ENCODE measurements at regions not wholly inside any gene's neighbourhood (a gene's known extent, or its start where the extent isn't known, plus 50 kb on each side); places are given as distances from the start of the nearest gene placed in this dataset.

GRCh38 chr1:55585402-55585792 lies 370.2 kb upstream of the USP24 start:
- Mint-ChIP-seq H3K9me3 (no peaks in the 10 kb centered on the region), H3K27ac (no peak overlapping the region), H3K4me3 (no peak overlapping the region), H3K27me3 (ENCODE audit: low read depth) (no peaks in the 10 kb centered on the region), H3K4me1 (ENCODE audit: low read depth) (no peaks in the 10 kb centered on the region), H3K36me3 (ENCODE audit: low read depth) (no peaks in the 10 kb centered on the region)
- DNase-seq (ENCODE audit: low spot score), result no peak

DNA sequence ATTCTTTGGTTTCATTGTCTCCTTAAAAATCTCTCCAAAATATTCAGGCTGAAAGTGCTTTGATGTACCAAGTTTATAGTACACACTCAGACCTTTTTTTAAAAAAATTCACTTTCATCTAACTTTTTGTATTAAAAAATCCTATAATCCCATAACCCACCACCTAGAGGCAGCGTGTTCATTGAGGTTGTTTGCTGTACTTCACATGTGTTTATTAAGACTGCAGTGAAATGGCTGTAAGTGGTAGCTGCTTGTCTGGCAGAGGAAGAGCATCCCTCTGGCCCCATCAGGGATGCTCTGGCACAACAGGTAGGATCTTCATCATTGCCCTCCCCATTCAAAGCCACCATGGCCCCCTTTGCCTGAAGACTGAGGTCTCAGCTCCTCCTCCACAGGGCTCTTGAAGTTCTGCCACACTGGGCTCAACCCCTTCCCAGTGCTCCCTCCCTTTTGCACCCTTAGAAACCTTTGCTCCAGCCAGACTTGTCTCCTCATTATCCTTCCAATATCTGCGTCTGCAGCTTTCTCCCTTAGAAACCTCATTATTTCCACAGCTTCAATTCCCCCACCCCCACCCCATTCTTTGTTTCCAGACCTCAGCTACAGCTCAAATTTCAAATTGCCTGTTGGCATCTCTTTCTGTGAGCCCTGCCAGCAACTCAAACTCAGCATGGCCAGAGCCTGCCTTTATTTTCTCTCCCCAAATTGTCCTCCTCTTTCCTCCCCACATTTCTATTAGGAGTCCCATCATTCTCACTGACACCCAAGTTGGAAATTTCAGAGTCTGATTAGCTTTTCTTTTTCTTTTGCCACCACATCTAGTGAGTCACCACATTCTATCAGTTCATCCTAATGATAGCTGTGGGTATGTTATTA lies 369.6 kb upstream of the USP24 start:
- H3K4me3 Mint-ChIP-seq, result no peak overlapping the region
- no peak for DNase-seq (ENCODE audit: low spot score)
- no peaks in the 10 kb centered on the region for H3K4me1 Mint-ChIP-seq (ENCODE audit: low read depth)
- H3K9me3 Mint-ChIP-seq, result no peaks in the 10 kb centered on the region
- H3K36me3 Mint-ChIP-seq (ENCODE audit: low read depth), result no peaks in the 10 kb centered on the region
- no peaks in the 10 kb centered on the region for H3K27me3 Mint-ChIP-seq (ENCODE audit: low read depth)
- no peak overlapping the region for H3K27ac Mint-ChIP-seq

DNA sequence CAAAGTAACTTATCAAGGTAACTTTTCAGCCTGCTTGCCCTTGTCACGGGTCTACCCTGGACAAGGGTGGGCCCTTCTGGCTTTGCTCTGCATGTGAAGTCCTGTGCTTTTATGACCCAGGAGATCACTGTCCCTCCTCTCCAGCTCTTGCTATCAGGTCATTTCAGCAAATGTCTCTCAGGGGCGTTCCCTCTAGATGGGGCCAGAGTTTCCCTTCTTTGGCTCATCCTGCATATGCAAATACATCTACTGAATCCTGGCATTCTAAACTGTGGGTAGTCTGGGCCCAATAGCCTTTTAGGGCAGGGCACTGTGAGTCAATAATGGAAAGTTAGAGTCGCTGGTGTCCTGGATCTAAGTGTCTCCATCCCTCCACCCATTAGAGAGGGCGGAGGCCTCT lies 366.9 kb upstream of the USP24 start:
- no peaks in the 10 kb centered on the region for H3K27me3 Mint-ChIP-seq (ENCODE audit: low read depth)
- H3K4me1 Mint-ChIP-seq (ENCODE audit: low read depth), result no peaks in the 10 kb centered on the region
- DNase-seq (ENCODE audit: low spot score), result no peak
- no peaks in the 10 kb centered on the region for H3K36me3 Mint-ChIP-seq (ENCODE audit: low read depth)
- no peak overlapping the region for H3K4me3 Mint-ChIP-seq
- H3K27ac Mint-ChIP-seq, result no peak overlapping the region
- no peaks in the 10 kb centered on the region for H3K9me3 Mint-ChIP-seq

DNA sequence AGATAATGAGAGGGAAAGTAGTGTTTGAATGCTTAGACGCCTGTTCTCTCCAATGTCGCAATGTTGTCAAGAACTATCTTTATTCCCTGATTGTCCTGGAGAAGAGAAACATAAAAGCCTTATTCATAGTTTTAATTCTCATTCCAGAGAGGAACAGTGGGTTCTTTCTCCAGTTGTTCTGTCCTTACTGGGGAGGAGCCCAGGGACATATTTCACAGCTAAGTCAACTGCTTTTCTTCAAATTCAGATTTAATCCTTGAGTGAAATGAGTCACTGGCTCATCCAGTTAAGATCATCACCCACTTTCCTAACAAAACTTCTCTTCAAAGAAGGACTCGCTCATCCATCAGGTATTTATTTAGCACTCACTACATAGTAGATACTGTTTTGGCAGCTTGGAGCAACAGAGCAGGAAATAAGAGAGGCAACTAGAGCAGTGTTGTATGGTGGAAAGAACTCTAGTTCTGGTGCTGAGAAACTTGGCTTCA lies 365.7 kb upstream of the USP24 start:
- Mint-ChIP-seq H3K36me3 (ENCODE audit: low read depth) (no peaks in the 10 kb centered on the region), H3K4me1 (ENCODE audit: low read depth) (no peaks in the 10 kb centered on the region), H3K27ac (no peak overlapping the region), H3K27me3 (ENCODE audit: low read depth) (no peaks in the 10 kb centered on the region), H3K4me3 (no peak overlapping the region), H3K9me3 (no peaks in the 10 kb centered on the region)
- no peak for DNase-seq (ENCODE audit: low spot score)

DNA sequence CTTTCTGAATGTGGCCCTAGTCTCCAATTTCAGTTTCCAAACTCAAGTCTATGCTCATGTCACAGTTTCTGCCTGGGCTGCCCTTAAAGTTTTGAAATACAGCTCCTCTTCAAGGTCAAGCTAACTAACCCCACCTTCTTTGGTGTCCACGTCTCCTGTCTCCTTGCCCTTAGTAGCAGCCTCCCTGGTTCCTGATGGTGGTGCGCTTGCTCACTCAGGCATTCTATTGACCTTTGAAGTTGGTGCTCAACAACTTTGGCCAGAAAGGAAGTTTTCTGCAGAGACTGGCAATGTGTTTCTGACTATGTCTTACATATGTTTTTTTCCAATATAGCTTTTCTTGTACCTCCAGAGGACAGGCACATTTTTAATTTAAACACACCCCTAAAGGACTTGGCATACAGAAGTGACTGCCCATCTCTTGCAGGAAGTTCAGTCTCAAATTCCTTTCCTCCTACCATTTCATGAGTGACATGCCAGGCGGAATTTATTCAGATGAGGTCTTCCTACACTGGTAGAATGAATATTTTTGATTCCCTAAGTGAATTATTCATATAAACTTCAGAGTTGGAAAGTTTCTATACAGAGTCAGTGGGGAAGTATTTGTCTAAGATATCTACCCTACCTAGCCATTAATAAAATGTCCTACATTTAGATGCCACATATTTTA lies 364.3 kb upstream of the USP24 start:
- Mint-ChIP-seq H3K27me3 (ENCODE audit: low read depth) (no peaks in the 10 kb centered on the region), H3K4me1 (ENCODE audit: low read depth) (no peaks in the 10 kb centered on the region), H3K9me3 (no peaks in the 10 kb centered on the region), H3K4me3 (no peak overlapping the region), H3K36me3 (ENCODE audit: low read depth) (no peaks in the 10 kb centered on the region), H3K27ac (no peak overlapping the region)
- no peak for DNase-seq (ENCODE audit: low spot score)

DNA sequence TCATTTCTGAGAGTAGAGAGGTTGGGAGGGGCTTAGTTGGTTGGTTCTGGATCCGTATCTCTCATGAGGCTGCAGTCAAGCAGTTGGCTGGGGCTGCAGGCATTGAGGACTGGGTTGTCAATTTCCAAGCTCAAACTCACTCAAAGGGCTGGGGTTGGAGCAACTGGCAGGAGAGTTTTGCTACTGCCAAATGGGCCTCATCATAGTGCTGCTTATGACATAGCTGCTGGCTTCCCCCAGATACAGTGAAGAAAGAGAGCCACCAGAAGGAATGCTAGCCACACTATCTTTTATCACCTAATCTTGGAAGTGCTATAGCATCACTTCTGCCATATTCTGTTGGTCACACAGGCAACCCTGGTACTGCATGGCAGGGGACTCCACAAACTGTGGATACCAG lies 363.5 kb upstream of the USP24 start:
- H3K4me3 Mint-ChIP-seq, result no peak overlapping the region
- no peaks in the 10 kb centered on the region for H3K27me3 Mint-ChIP-seq (ENCODE audit: low read depth)
- H3K4me1 Mint-ChIP-seq (ENCODE audit: low read depth), result no peaks in the 10 kb centered on the region
- no peak for DNase-seq (ENCODE audit: low spot score)
- no peaks in the 10 kb centered on the region for H3K9me3 Mint-ChIP-seq
- no peaks in the 10 kb centered on the region for H3K36me3 Mint-ChIP-seq (ENCODE audit: low read depth)
- H3K27ac Mint-ChIP-seq, result no peak overlapping the region

GRCh38 chr1:55575571-55576279 lies 360.6 kb upstream of the USP24 start:
- H3K36me3 Mint-ChIP-seq (ENCODE audit: low read depth), result no peaks in the 10 kb centered on the region

DNA sequence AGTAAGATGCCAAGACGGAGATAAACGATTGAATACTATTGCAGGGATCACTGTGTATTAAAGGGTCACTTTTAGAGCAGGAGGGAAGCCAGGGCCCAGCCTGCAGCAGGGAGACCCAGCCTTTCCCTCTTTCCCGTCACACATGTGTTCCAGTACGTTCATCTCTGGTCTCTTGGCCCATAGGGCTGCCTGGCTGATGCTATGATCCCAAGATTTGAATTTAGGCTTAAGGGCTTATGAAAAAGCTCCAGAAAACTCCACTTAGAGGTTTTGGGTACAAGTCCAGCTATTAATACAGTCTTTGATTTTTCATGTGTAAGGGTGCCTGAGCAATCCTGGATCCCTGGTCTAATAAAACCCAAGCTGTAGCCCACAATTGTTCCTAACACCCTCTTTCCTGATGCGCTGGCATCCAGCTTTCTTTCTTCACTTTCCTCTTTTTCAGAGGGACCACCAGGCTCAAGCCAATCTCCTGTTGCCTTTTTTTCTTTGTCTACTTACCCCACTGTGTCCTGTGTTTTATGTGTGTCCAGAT lies 359.6 kb upstream of the USP24 start:
- Mint-ChIP-seq H3K27ac (no peak overlapping the region), H3K27me3 (ENCODE audit: low read depth) (no peaks in the 10 kb centered on the region), H3K4me3 (no peak overlapping the region), H3K9me3 (no peaks in the 10 kb centered on the region), H3K4me1 (ENCODE audit: low read depth) (no peaks in the 10 kb centered on the region), H3K36me3 (ENCODE audit: low read depth) (no peaks in the 10 kb centered on the region)
- DNase-seq (ENCODE audit: low spot score), result no peak

More at GRCh38 chr1:55575571-55576279, 360.6 kb upstream of the USP24 start:
- no peak overlapping the region for H3K4me3 Mint-ChIP-seq
- no peak for DNase-seq (ENCODE audit: low spot score)
- H3K4me1 Mint-ChIP-seq (ENCODE audit: low read depth), result no peaks in the 10 kb centered on the region
- no peak overlapping the region for H3K27ac Mint-ChIP-seq
- H3K27me3 Mint-ChIP-seq (ENCODE audit: low read depth), result no peaks in the 10 kb centered on the region
- no peaks in the 10 kb centered on the region for H3K9me3 Mint-ChIP-seq

GRCh38 chr1:55572878-55573734 lies 357.9 kb upstream of the USP24 start:
- DNase-seq (ENCODE audit: low spot score), result no peak

DNA sequence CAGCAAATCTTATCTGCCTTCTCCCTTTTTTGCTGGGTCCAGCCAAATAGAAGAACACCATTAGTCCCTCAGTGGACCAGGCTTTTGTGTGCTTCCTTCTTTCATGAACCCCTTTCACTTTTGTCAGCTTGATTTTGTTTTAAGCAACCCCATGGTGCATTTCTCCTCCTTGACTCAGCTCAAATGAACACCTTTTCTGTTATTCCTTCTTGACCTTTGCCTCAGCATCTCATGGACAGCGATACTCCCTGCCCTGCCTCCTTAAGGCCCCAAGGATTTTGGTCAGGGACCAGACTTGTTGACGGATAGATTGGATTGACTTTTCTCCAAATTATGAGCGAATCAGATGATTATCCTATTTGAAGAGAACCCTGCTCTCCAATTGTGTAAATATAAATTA lies 356.6 kb upstream of the USP24 start:
- no peaks in the 10 kb centered on the region for H3K4me1 Mint-ChIP-seq (ENCODE audit: low read depth)
- DNase-seq (ENCODE audit: low spot score), result no peak
- no peaks in the 10 kb centered on the region for H3K27me3 Mint-ChIP-seq (ENCODE audit: low read depth)
- no peaks in the 10 kb centered on the region for H3K36me3 Mint-ChIP-seq (ENCODE audit: low read depth)
- no peak overlapping the region for H3K27ac Mint-ChIP-seq
- no peak overlapping the region for H3K4me3 Mint-ChIP-seq
- no peaks in the 10 kb centered on the region for H3K9me3 Mint-ChIP-seq

More at GRCh38 chr1:55572878-55573734, 357.9 kb upstream of the USP24 start:
- H3K27me3 Mint-ChIP-seq (ENCODE audit: low read depth), result no peaks in the 10 kb centered on the region
- H3K9me3 Mint-ChIP-seq, result no peaks in the 10 kb centered on the region
- no peaks in the 10 kb centered on the region for H3K4me1 Mint-ChIP-seq (ENCODE audit: low read depth)
- H3K36me3 Mint-ChIP-seq (ENCODE audit: low read depth), result no peaks in the 10 kb centered on the region
- no peak overlapping the region for H3K4me3 Mint-ChIP-seq
- no peak overlapping the region for H3K27ac Mint-ChIP-seq

GRCh38 chr1:55569417-55569816 lies 354.3 kb upstream of the USP24 start:
- no peak for DNase-seq (ENCODE audit: low spot score)
- Mint-ChIP-seq H3K36me3 (ENCODE audit: low read depth) (no peaks in the 10 kb centered on the region), H3K9me3 (no peaks in the 10 kb centered on the region), H3K27ac (no peak overlapping the region), H3K4me1 (ENCODE audit: low read depth) (no peaks in the 10 kb centered on the region), H3K4me3 (no peak overlapping the region), H3K27me3 (ENCODE audit: low read depth) (no peaks in the 10 kb centered on the region)

GRCh38 chr1:55568732-55569131 lies 353.6 kb upstream of the USP24 start:
- Mint-ChIP-seq H3K4me3 (no peak overlapping the region), H3K9me3 (no peaks in the 10 kb centered on the region), H3K36me3 (ENCODE audit: low read depth) (no peaks in the 10 kb centered on the region), H3K27me3 (ENCODE audit: low read depth) (no peaks in the 10 kb centered on the region), H3K4me1 (ENCODE audit: low read depth) (no peaks in the 10 kb centered on the region), H3K27ac (no peak overlapping the region)
- no peak for DNase-seq (ENCODE audit: low spot score)

GRCh38 chr1:55560266-55560665 lies 345.1 kb upstream of the USP24 start:
- Mint-ChIP-seq H3K27me3 (ENCODE audit: low read depth) (no peaks in the 10 kb centered on the region), H3K9me3 (no peaks in the 10 kb centered on the region), H3K27ac (no peak overlapping the region), H3K36me3 (ENCODE audit: low read depth) (no peaks in the 10 kb centered on the region), H3K4me1 (ENCODE audit: low read depth) (no peaks in the 10 kb centered on the region), H3K4me3 (no peak overlapping the region)
- DNase-seq (ENCODE audit: low spot score), result no peak
